ENCODE measurements at regions not wholly inside any gene's neighbourhood (a gene's known extent, or its start where the extent isn't known, plus 50 kb on each side); places are given as distances from the start of the nearest gene placed in this dataset.

DNA sequence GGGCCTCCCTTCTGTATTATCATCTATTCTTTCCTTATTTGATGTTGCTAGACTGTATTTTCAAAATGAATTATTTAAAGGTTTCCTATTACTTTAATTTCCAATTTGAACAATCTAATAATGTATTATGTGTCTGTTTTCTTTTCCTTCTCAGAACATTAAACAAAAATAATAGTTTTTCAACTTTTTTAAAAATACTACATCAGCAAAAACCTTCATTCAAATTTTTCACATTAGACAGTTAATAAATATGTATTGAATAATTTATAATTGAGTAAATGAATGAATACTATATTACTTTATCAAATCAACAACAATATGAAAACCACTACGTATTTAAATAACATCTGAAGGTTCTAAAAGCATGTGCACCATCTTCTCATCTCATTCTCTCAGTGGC, 644.1 kb upstream of the SEMA3D start:
- DNase-seq (ENCODE audit: low read depth) = no peak
- TF ChIP-seq MYC (IDR thresholded peaks at IDR 0.05; ENCODE audit: low read depth, low read length) (no peak), POLR2A (IDR thresholded peaks at IDR 0.05; ENCODE audit: extremely low read depth, insufficient read length) (no peak)
- TF ChIP-seq, protein P1, sequence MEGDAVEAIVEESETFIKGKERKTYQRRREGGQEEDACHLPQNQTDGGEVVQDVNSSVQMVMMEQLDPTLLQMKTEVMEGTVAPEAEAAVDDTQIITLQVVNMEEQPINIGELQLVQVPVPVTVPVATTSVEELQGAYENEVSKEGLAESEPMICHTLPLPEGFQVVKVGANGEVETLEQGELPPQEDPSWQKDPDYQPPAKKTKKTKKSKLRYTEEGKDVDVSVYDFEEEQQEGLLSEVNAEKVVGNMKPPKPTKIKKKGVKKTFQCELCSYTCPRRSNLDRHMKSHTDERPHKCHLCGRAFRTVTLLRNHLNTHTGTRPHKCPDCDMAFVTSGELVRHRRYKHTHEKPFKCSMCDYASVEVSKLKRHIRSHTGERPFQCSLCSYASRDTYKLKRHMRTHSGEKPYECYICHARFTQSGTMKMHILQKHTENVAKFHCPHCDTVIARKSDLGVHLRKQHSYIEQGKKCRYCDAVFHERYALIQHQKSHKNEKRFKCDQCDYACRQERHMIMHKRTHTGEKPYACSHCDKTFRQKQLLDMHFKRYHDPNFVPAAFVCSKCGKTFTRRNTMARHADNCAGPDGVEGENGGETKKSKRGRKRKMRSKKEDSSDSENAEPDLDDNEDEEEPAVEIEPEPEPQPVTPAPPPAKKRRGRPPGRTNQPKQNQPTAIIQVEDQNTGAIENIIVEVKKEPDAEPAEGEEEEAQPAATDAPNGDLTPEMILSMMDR (IDR thresholded peaks at IDR 0.05; ENCODE audit: low read depth, low read length) = no peak
- TF ChIP-seq, protein P2, sequence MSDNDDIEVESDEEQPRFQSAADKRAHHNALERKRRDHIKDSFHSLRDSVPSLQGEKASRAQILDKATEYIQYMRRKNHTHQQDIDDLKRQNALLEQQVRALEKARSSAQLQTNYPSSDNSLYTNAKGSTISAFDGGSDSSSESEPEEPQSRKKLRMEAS (IDR thresholded peaks at IDR 0.05; ENCODE audit: low read depth, low read length) = no peak
- H3K4me3 ChIP-seq (ENCODE audit: low read depth, low read length) = no peak overlapping the region

DNA sequence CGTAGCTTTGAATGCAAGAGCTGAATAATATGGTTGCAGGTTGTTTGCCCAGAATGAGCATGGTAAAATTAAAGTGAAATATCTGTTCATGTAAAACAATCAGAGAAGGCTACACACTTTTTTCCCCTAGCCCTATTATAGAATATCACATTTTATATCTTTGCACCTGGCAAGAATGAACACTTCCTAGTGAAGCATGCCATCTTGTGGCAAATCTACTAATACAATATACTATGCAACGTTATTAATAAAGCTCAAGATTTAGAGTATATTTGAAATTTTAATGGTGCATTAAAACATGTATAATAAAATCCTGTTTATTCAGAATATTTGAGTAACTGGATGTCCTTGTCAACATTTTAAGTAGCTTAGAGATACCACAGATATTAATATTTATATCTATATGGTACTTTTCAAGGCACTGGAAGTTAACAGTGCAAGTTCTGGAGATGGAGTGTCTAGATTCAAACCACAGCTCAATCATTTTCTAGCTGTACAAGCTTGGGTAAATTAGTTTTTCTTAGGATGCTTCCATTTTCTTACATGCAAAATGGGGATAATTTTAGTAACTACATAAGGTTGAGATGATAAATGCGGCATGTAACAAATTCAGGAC, 643.1 kb upstream of the SEMA3D start:
- H3K4me3 ChIP-seq (ENCODE audit: low read depth, low read length) = no peak overlapping the region
- peak; percentile 25 for DNase-seq (ENCODE audit: low read depth)
- TF ChIP-seq POLR2A (IDR thresholded peaks at IDR 0.05; ENCODE audit: extremely low read depth, insufficient read length) = no peak
- TF ChIP-seq MYC (IDR thresholded peaks at IDR 0.05; ENCODE audit: low read depth, low read length) = no peak
- TF ChIP-seq, protein P1 (IDR thresholded peaks at IDR 0.05; ENCODE audit: low read depth, low read length) = no peak
- TF ChIP-seq, protein P2 (IDR thresholded peaks at IDR 0.05; ENCODE audit: low read depth, low read length) = no peak

DNA sequence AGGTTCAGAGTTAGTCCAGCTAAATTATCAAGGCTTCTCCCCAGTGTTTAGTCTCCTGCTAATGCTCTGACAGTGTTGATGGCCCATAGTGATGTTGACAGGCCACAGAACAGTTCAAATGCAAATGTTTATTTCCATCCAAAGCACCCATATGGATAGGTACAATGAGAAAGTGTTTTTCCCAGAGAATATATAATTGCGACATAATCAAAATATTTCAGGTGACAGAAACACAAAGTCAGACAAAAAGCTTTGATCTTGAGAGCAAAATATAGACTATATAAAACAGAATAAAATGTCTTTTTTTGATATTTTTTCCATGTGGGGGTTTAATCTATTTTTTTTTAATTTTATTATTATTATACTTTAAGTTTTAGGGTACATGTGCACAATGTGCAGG, 642.3 kb upstream of the SEMA3D start:
- TF ChIP-seq POLR2A (IDR thresholded peaks at IDR 0.05; ENCODE audit: extremely low read depth, insufficient read length) = no peak
- TF ChIP-seq, protein P2 (IDR thresholded peaks at IDR 0.05; ENCODE audit: low read depth, low read length) = no peak
- no peak for TF ChIP-seq MYC (IDR thresholded peaks at IDR 0.05; ENCODE audit: low read depth, low read length)
- TF ChIP-seq, protein P1 (IDR thresholded peaks at IDR 0.05; ENCODE audit: low read depth, low read length) = no peak
- DNase-seq (ENCODE audit: low read depth) = no peak
- no peak overlapping the region for H3K4me3 ChIP-seq (ENCODE audit: low read depth, low read length)

DNA sequence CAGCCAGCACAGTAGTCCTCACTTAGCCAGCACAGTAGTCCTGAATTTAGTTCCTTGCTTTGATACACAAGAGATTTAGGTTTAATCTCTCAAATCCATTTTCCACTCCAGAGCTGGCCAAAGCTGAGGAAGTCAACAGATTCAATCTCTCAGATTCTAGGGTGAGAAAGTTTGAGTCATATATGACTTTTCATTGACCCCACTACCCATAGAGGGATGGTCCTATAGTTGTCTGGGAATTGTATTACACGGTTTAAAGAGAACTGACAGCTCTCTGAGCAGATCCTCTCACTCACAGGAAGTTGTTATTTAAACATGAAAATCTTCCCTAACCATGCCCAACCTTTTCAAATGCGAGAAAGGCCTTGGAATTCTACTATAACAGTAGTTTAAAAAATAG, 641.8 kb upstream of the SEMA3D start:
- no peak for DNase-seq (ENCODE audit: low read depth)
- TF ChIP-seq, protein P2 (IDR thresholded peaks at IDR 0.05; ENCODE audit: low read depth, low read length) = no peak
- no peak for TF ChIP-seq POLR2A (IDR thresholded peaks at IDR 0.05; ENCODE audit: extremely low read depth, insufficient read length)
- no peak for TF ChIP-seq MYC (IDR thresholded peaks at IDR 0.05; ENCODE audit: low read depth, low read length)
- TF ChIP-seq, protein P1 (IDR thresholded peaks at IDR 0.05; ENCODE audit: low read depth, low read length) = no peak
- no peak overlapping the region for H3K4me3 ChIP-seq (ENCODE audit: low read depth, low read length)

DNA sequence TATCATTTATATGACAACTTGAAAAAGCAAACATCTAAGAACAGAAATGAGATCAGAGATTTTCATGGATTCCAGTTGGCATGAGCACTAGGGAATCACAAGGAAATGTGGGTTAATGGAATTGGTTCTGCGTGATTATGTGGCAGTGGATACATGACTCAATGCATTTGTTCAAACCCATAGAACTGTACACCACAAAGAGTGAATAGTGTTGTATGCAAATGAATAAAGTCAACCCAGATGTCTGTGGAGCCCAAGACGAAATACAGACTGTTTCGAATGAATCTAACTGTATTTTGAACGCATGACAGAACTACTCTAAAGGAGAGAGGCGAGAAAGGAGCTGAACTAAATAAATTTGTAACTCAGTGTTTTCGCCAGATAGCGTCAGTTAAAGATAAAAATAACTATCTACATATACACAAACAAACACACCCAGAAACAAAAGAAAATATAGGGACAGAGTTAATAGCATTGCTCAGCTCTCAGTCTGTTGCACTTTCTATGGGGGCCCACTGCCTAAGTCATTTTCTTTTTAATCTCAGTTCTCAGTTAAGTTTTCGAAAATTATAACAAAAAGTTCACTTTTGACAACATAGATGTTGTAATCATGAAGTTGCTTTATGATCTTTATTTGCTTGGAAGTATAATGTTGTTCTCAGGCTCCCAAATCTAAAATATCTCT, 636.7 kb upstream of the SEMA3D start:
- DNase-seq (ENCODE audit: low read depth) = no peak
- no peak overlapping the region for H3K4me3 ChIP-seq (ENCODE audit: low read depth, low read length)
- TF ChIP-seq, protein P1 (IDR thresholded peaks at IDR 0.05; ENCODE audit: low read depth, low read length) = no peak
- TF ChIP-seq, protein P2 (IDR thresholded peaks at IDR 0.05; ENCODE audit: low read depth, low read length) = no peak
- TF ChIP-seq MYC (IDR thresholded peaks at IDR 0.05; ENCODE audit: low read depth, low read length) (no peak), POLR2A (IDR thresholded peaks at IDR 0.05; ENCODE audit: extremely low read depth, insufficient read length) (no peak)

Measured in NB4 (cell line).